Testis (tissue), 2 donors: ENCODE measurements at regions not wholly inside any gene's neighbourhood (a gene's known extent, or its start where the extent isn't known, plus 50 kb on each side); places are given as distances from the start of the nearest gene placed in this dataset.

Source experiments
- DNase-seq: peaks from one replicate; pipeline ENCODE4 v3.0.0-alpha.2; 2019
- H3K27ac ChIP-seq, 2 donors: fragments of 200-600 bp; sonication (generic); one replicate each; pipeline ENCODE4 v1.5.1; 2019
- H3K27me3 ChIP-seq: fragments of 200-600 bp; sonication (generic); one replicate; pipeline ENCODE4 v1.5.1; 2019
- H3K36me3 ChIP-seq: fragments of 200-600 bp; sonication (generic); one replicate; pipeline ENCODE4 v1.5.1; 2017; ENCODE audit warnings: low read depth; ENCODE audit errors: missing control alignments
- H3K4me1 ChIP-seq: fragments of 200-600 bp; sonication (generic); one replicate; pipeline ENCODE4 v1.5.1; 2019
- H3K4me3 ChIP-seq, 2 donors: fragments of 200-600 bp; sonication (generic); one replicate each; pipeline ENCODE4 v1.5.1; 2017 to 2019
- H3K9me3 ChIP-seq: fragments of 200-600 bp; sonication (generic); one replicate; pipeline ENCODE4 v1.5.1; 2017
- CTCF ChIP-seq, 3 experiments: fragments of 450-650 bp in 2 of 3; fragments of 200-600 bp in 1 of 3; sonication (generic) in 1 of 3; IDR thresholded peaks; one replicate each; pipeline ENCODE4 v1.5.1; 2016 to 2019; ENCODE audit warnings: antibody characterized with exemption in 3 of 3, mild to moderate bottlenecking in 2 of 3, moderate library complexity in 1 of 3
- POLR2A ChIP-seq: fragments of 450-650 bp; IDR thresholded peaks from one replicate; pipeline ENCODE4 v1.6.1; 2017; ENCODE audit warnings: antibody characterized with exemption, mild to moderate bottlenecking, moderate library complexity
- WGBS, 2 donors: methylation state at CpG; one replicate each; pipeline ENCODE4 v1.1.5; 2018; 5-methylcytosine and 5-hydroxymethylcytosine counted together
- intact Hi-C: fragments of 100-400 bp; cut with DNase I; formaldehyde crosslinking; loops from one replicate; pipeline ENCODE4 v1.15.1; 2023; ENCODE audit warnings: low total_unique reads

- Histone ChIP-seq H3K4me1 (no peaks in the 10 kb centered on the region), H3K9me3 (no peaks in the 10 kb centered on the region), H3K4me3 (no peak overlapping the region), H3K36me3 (no peaks in the 10 kb centered on the region), H3K27me3 (no peaks in the 10 kb centered on the region), H3K27ac (no peak overlapping the region)
- intact Hi-C loops = no loop called here
- WGBS, 2 donors = 84% methylated on average over 5 of the region's 5 CpGs
- TF ChIP-seq CTCF (IDR thresholded peaks at IDR 0.05) (no peak), POLR2A (no peak)
- DNase-seq = no peak
These were observed 453.6 kb downstream of the MN1 start for GRCh38 chr22:27347951-27348350.

- Histone ChIP-seq H3K4me3 (no peak overlapping the region), H3K27ac (no peak overlapping the region), H3K36me3 (no peaks in the 10 kb centered on the region), H3K9me3 (no peaks in the 10 kb centered on the region), H3K27me3 (no peaks in the 10 kb centered on the region), H3K4me1 (no peaks in the 10 kb centered on the region)
- WGBS, 2 donors = 82 to 87% methylated on average over 3 of the region's 3 CpGs
- intact Hi-C loops = no loop called here
- no peak for DNase-seq
- TF ChIP-seq CTCF (IDR thresholded peaks at IDR 0.05) (no peak), POLR2A (no peak)
These were observed 452.9 kb downstream of the MN1 start for GRCh38 chr22:27348634-27349033.

- H3K27ac ChIP-seq = no peak overlapping the region
- no peaks in the 10 kb centered on the region for H3K4me1 ChIP-seq
- DNase-seq = no peak
- H3K36me3 ChIP-seq = no peaks in the 10 kb centered on the region
- no peaks in the 10 kb centered on the region for H3K9me3 ChIP-seq
- intact Hi-C loops = no loop called here
- no peak for TF ChIP-seq CTCF (IDR thresholded peaks at IDR 0.05)
- no peaks in the 10 kb centered on the region for H3K27me3 ChIP-seq
- H3K4me3 ChIP-seq = no peak overlapping the region
These were observed 452.1 kb downstream of the MN1 start for GRCh38 chr22:27349456-27349855.

- Histone ChIP-seq H3K4me3 (no peak overlapping the region), H3K4me1 (no peaks in the 10 kb centered on the region), H3K9me3 (no peaks in the 10 kb centered on the region), H3K27ac (no peak overlapping the region), H3K27me3 (no peaks in the 10 kb centered on the region), H3K36me3 (no peaks in the 10 kb centered on the region)
- DNase-seq = no peak
- intact Hi-C loops = no loop called here
- no peak for TF ChIP-seq CTCF (IDR thresholded peaks at IDR 0.05)
- TF ChIP-seq POLR2A = no peak
These were observed 451.2 kb downstream of the MN1 start for GRCh38 chr22:27350306-27350705.

GRCh38 chr22:27352426-27352825 lies 449.1 kb downstream of the MN1 start:
- Histone ChIP-seq H3K4me3 (no peak overlapping the region), H3K27me3 (no peaks in the 10 kb centered on the region), H3K27ac (no peak overlapping the region), H3K4me1 (no peaks in the 10 kb centered on the region), H3K9me3 (no peaks in the 10 kb centered on the region), H3K36me3 (no peaks in the 10 kb centered on the region)
- intact Hi-C loops = no loop called here
- WGBS, 2 donors = 53 to 58% methylated on average over 6 of the region's 6 CpGs
- TF ChIP-seq POLR2A (no peak), CTCF (IDR thresholded peaks at IDR 0.05) (no peak)
- DNase-seq = no peak
